Stimulated activated CD4-positive, alpha-beta T cell treated with anti-CD3 and anti-CD28 coated beads, Interleukin-2, amount 100 ng/mL, for 48 hours (primary cell): ENCODE measurements at regions not wholly inside any gene's neighbourhood (a gene's known extent, or its start where the extent isn't known, plus 50 kb on each side); places are given as distances from the start of the nearest gene placed in this dataset.
"Not testable (repeated sequence)": the region's sequence is repeated elsewhere in the genome, so short reads cannot be mapped to it uniquely, and the experiment has no call there.

Experiments used
- DNase-seq, 2 donors: peaks; one replicate each; pipeline ENCODE4 v3.0.0-alpha.2; 2020

DNA sequence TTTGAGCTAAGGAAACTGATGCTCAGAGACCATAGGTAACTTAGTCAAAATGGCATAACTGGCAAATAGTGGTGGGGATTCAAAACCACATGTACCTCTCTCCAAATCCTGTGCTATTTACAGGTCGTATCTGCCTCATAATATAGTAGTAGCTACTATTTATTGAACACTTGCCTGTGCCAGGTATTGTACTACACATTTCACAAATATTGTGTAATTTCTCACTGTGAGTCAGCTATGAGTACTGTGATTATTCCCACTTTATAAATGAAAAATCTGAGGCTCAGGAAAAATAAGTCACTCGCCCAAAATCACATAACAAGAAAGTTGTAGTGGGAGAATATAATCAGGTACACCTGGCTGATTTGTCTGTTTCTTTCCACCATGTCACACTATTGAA is 199.8 kb upstream of the FAT3 start:
- no peak for DNase-seq

DNA sequence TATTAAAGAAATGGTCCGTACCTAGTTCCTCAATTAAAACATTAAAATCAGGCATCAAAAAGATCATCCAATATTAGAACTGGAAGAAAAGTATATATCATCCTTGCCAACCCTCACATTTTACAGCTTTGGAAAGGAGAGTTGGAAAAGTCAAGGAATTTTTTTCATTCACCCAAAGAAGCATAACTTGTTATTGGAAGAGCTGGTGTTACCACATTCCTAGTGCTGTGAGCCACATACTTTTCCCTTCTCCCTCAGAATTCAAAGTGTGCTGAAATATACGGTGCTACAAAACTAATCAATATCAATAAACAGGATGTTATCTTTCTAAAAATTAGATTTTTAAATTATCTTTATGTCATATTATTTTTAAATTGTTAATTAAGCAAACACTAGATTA is 202.1 kb upstream of the FAT3 start:
- no peak for DNase-seq

DNA sequence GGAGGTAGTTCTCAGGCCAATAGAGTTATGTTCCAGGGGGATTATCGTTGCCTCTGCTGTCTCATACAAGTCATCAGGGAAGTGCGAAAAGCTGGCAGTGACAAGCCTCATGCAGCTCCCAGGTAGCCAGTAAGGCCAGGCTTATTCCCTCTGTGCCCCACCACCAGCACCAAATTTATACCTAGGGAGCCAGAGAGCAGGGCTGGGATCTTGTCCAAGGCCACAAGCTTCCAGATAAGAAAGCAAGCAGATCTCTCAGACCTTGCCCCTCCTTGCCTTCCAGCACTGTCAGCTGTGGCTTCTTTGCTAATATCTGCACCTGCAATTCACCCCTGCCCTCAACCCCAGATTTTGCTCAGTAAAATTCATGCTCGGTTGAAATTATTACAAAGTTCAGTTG is 206.3 kb upstream of the FAT3 start:
- DNase-seq, result no peak

- DNase-seq, result no peak
Measured at GRCh38 chr11:92008249-92008648, 216.4 kb upstream of the FAT3 start.

DNA sequence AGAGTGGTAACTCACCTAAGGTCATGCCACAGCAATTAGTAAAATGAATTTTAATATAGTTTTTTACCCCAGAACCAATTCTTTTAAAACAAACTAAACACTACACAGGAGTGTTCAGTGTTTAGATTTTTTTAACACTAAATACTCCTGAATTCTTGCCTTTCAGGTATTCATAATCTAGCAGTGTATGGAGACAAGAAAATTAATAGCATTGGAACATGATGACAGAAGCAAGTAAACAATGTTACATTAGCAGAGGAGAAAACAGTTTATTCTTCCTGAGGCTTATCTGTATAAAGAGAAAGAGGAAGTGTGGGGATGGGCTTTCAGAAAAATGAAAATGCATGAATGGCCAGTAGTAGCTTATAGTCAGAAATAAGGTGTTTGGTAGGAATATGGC is 222.1 kb upstream of the FAT3 start:
- DNase-seq, result no peak

DNA sequence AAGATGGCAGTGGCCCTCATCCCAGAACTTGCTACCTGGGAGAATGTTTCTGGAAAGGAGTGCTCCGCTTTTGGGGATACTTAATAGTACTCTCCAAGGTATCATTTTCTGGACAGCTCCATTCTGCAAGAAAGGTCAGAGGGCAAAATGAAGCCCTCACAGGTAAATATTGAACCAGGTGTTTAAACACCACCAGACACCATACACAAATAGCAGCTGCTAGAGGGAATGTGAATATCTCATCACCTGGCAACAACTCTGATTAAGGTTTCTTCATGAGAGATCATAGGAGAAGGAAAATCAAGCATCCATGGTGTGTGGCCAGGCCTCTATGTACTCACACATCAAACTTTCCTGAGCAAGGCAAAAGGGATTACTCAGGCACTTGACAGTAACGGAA is 226.1 kb upstream of the FAT3 start:
- DNase-seq, result no peak

- no peak for DNase-seq
Measured at GRCh38 chr11:91997226-91997625, 227.4 kb upstream of the FAT3 start.

GRCh38 chr11:91996526-91996925 is 228.1 kb upstream of the FAT3 start:
- no peak for DNase-seq

DNA sequence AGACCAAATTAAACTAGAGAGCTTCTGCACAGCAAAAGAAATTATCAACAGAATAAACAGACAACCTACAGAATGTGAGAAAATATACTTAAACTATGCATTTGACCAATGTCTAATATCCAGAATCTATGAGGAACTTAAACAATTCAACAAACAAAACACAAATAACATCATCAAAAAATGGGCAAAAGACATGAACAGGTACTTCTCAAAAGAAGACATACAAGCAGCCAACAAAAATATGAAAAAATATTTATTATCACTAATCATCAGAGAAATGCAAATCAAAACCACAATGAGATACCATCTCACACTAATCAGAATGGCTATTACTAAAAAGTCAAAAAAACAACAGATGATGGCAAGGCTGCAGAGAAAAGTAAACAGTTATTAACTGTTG is 236.2 kb upstream of the FAT3 start:
- not testable (repeated sequence) for DNase-seq

- no peak for DNase-seq
Measured at GRCh38 chr11:91986218-91986617, 238.4 kb upstream of the FAT3 start.

GRCh38 chr11:91984033-91984584 is 240.5 kb upstream of the FAT3 start:
- DNase-seq, result no peak

- DNase-seq, result no peak
Measured at GRCh38 chr11:91981995-91982394, 242.6 kb upstream of the FAT3 start.

DNA sequence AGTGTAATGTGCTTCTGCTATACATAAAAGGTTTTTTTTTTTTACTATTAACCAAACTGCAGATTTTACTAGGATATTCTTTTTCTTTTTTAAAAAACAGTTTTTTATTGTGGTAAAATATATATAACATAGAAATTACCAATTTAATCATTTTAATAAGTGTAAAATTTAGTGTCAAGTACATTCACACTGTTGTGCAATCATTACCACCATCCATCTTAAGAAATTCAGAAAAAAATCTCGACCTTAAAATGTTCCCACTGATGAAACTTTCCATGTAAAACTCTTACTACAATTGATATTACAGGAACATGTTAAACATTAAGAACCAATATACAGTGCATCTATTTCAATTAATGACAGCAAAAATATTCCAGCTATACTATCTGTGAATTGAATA is 244.8 kb upstream of the FAT3 start:
- DNase-seq, result no peak

GRCh38 chr11:91978747-91979146 is 245.9 kb upstream of the FAT3 start:
- no peak for DNase-seq

- no peak for DNase-seq
Measured at GRCh38 chr11:91972665-91973266, 251.9 kb upstream of the FAT3 start.

- DNase-seq, result no peak
Measured at GRCh38 chr11:91970624-91971023, 254.0 kb upstream of the FAT3 start.

GRCh38 chr11:91969486-91969885 is 255.1 kb upstream of the FAT3 start:
- no peak for DNase-seq

- DNase-seq, result no peak
Measured at GRCh38 chr11:91967691-91968045, 256.9 kb upstream of the FAT3 start.

DNA sequence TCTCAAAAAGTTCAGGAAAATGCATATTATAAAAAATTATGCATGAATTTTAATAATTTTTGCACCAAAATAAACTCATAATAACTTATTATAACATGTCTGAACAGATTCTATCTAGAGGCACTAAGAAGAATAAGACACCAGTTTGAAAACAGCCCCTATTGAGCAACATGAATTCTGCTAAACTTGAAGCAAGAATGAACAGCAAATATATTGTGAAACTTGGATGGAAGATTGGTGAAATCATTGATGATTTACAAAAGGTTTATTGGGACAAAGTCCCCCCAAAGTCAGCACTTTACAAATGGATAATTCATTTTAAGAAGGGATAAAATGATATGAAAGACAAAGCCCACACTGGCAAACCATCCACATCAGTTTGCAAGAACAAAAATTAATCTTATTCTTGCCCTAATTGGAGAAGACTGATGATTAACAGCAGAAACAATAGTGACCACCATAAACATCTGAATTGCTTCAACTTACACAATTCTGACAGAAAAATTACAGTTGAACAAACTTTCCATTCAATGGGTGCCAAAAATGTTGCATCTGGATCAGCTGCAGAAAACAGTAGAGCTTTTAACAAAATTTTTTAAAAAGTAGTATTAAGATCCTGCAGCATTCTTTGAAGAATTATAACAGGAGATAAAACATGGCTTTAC is 257.5 kb upstream of the FAT3 start:
- no peak for DNase-seq

GRCh38 chr11:91966368-91966767 is 258.2 kb upstream of the FAT3 start:
- DNase-seq, result no peak

GRCh38 chr11:91960770-91961169 is 263.8 kb upstream of the FAT3 start:
- DNase-seq, result no peak

GRCh38 chr11:91959411-91959810 is 265.2 kb upstream of the FAT3 start:
- DNase-seq, result no peak

- DNase-seq, result no peak
Measured at GRCh38 chr11:91956711-91957110, 267.9 kb upstream of the FAT3 start.

DNA sequence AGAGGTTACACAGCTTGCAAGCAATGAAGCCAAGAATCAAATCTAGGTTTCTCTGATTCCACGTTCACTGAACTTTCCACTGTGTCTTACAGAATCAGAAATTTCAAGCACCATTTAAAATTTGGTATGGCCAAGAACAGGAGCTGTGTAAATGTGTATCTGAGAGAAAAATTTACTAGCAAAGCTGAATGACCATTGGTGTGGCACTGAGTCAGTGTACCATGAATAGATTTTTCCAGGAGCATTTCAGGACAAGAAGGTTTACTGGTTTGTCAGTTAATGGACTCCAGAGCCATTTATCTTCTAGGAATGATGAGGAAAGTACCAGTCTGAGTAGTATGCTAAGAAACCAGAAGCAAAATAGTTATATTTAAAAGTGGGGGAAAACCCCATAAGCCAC is 269.4 kb upstream of the FAT3 start:
- DNase-seq, result no peak

DNA sequence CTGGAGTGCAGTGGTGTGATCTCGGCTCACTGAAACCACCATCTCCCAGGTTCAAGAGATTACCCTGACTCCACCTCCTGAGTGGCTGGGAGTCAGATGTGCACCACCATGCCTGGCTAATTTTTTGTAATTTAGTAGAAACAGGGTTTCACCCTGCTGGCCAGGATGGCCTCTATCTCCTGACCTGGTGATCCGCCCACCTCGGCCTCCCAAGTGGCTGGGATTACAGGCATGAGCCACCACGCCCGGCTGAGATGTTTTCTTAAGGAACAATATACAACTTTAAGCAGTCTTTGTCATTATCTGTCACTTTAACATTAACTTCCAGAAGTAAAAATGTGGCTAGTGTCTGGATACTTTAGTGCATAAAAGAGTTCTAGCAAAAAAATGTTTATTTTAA is 272.6 kb upstream of the FAT3 start:
- DNase-seq, result no peak
